ENCODE measurements at regions not wholly inside any gene's neighbourhood (a gene's known extent, or its start where the extent isn't known, plus 50 kb on each side); places are given as distances from the start of the nearest gene placed in this dataset.

DNA sequence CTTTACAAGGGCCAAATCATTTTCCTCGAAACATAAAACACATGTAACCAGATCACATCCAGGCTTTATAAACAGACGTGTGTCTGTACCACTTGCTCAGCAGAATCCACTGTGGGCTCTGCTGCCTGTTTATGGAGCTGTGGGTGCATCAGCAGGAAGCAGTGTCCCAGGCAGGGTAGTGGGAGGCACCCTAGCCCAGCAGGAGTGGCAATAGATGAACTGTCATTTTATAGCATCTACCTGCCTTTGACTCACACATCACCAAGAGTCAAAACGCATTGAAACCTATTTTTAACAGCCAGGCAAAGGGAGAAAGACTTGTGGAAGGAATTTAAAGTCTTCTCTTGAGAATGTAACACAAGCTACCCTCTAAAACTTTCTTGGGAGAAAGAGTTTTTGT is 169.1 kb upstream of the TENM3 start:
- no peak overlapping the region for H3K4me2 ChIP-seq (ENCODE audit: insufficient read depth, low read length)
- no peak overlapping the region for H3K27ac ChIP-seq (ENCODE audit: low read length)
- ATAC-seq (ENCODE audit: insufficient read depth, low read depth) (no peak), DNase-seq (no peak)
- H3K27me3 ChIP-seq (ENCODE audit: insufficient read depth, low read length, poor library complexity), result no peaks in the 10 kb centered on the region
- no peaks in the 10 kb centered on the region for H3K9me3 ChIP-seq (ENCODE audit: insufficient read depth, low read length, severe bottlenecking)
- H3K4me1 ChIP-seq (ENCODE audit: insufficient read depth, low read length), result no peaks in the 10 kb centered on the region
- TF ChIP-seq EZH2 (IDR thresholded peaks at IDR 0.05; ENCODE audit: borderline replicate concordance, low read depth, low read length, severe bottlenecking), result no peak
- TF ChIP-seq, protein P1, sequence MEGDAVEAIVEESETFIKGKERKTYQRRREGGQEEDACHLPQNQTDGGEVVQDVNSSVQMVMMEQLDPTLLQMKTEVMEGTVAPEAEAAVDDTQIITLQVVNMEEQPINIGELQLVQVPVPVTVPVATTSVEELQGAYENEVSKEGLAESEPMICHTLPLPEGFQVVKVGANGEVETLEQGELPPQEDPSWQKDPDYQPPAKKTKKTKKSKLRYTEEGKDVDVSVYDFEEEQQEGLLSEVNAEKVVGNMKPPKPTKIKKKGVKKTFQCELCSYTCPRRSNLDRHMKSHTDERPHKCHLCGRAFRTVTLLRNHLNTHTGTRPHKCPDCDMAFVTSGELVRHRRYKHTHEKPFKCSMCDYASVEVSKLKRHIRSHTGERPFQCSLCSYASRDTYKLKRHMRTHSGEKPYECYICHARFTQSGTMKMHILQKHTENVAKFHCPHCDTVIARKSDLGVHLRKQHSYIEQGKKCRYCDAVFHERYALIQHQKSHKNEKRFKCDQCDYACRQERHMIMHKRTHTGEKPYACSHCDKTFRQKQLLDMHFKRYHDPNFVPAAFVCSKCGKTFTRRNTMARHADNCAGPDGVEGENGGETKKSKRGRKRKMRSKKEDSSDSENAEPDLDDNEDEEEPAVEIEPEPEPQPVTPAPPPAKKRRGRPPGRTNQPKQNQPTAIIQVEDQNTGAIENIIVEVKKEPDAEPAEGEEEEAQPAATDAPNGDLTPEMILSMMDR (IDR thresholded peaks at IDR 0.05; ENCODE audit: borderline replicate concordance, extremely low read depth, low read length, poor library complexity, severe bottlenecking), result no peak
- no peak overlapping the region for H2AFZ ChIP-seq (ENCODE audit: low read depth, low read length)
- no peaks in the 10 kb centered on the region for H4K20me1 ChIP-seq (ENCODE audit: insufficient read depth, low read length)
- no peak overlapping the region for H3K4me3 ChIP-seq (ENCODE audit: low read depth in 1 of 2, low read length in 2 of 2)
- no peak overlapping the region for H3K9ac ChIP-seq (ENCODE audit: low read depth, low read length)
- H3K36me3 ChIP-seq (ENCODE audit: insufficient read depth, low read length), result no peaks in the 10 kb centered on the region
- no peaks in the 10 kb centered on the region for H3K79me2 ChIP-seq (ENCODE audit: insufficient read depth, low read length)

GRCh38 chr4:182074810-182075209 is 168.4 kb upstream of the TENM3 start:
- Histone ChIP-seq H3K4me2 (ENCODE audit: insufficient read depth, low read length) (no peak overlapping the region), H3K9me3 (ENCODE audit: insufficient read depth, low read length, severe bottlenecking) (peaks cover 2% of the 10 kb centered on the region), H4K20me1 (ENCODE audit: insufficient read depth, low read length) (no peaks in the 10 kb centered on the region), H3K36me3 (ENCODE audit: insufficient read depth, low read length) (no peaks in the 10 kb centered on the region), H3K9ac (ENCODE audit: low read depth, low read length) (no peak overlapping the region), H3K27ac (ENCODE audit: low read length) (no peak overlapping the region), H2AFZ (ENCODE audit: low read depth, low read length) (no peak overlapping the region), H3K27me3 (ENCODE audit: insufficient read depth, low read length, poor library complexity) (no peaks in the 10 kb centered on the region), H3K4me3 (ENCODE audit: low read depth in 1 of 2, low read length in 2 of 2) (no peak overlapping the region), H3K4me1 (ENCODE audit: insufficient read depth, low read length) (no peaks in the 10 kb centered on the region), H3K79me2 (ENCODE audit: insufficient read depth, low read length) (no peaks in the 10 kb centered on the region)
- ATAC-seq (ENCODE audit: insufficient read depth, low read depth), result no peak
- no peak for TF ChIP-seq EZH2 (IDR thresholded peaks at IDR 0.05; ENCODE audit: borderline replicate concordance, low read depth, low read length, severe bottlenecking)
- TF ChIP-seq, protein P1 (IDR thresholded peaks at IDR 0.05; ENCODE audit: borderline replicate concordance, extremely low read depth, low read length, poor library complexity, severe bottlenecking), result no peak
- DNase-seq, result no peak

DNA sequence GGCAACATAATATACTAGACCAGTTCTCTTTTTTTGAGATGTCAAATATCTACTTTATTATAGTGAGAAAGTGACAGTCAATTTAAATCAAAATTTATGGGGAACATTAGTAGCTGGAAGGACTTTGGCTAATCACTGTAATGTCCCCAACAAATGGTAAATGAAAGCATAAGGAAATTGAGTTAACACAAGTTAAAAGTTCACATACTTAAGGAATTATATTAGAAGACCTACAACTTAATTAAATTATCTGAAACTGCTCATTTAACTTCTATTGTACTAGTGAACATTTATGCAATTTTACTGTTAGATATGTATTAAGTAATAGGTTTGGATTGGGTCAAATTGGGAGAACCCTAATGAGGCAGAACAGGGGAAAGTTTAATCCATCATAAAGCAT is 160.3 kb upstream of the TENM3 start:
- Histone ChIP-seq H3K4me2 (ENCODE audit: insufficient read depth, low read length) (no peak overlapping the region), H3K9ac (ENCODE audit: low read depth, low read length) (no peak overlapping the region), H3K9me3 (ENCODE audit: insufficient read depth, low read length, severe bottlenecking) (peaks cover 5% of the 10 kb centered on the region), H3K4me1 (ENCODE audit: insufficient read depth, low read length) (no peaks in the 10 kb centered on the region), H3K36me3 (ENCODE audit: insufficient read depth, low read length) (no peaks in the 10 kb centered on the region), H4K20me1 (ENCODE audit: insufficient read depth, low read length) (no peaks in the 10 kb centered on the region), H2AFZ (ENCODE audit: low read depth, low read length) (no peak overlapping the region), H3K27me3 (ENCODE audit: insufficient read depth, low read length, poor library complexity) (no peaks in the 10 kb centered on the region), H3K4me3 (ENCODE audit: low read depth in 1 of 2, low read length in 2 of 2) (no peak overlapping the region), H3K27ac (ENCODE audit: low read length) (no peak overlapping the region), H3K79me2 (ENCODE audit: insufficient read depth, low read length) (no peaks in the 10 kb centered on the region)
- ATAC-seq (ENCODE audit: insufficient read depth, low read depth), result no peak
- TF ChIP-seq, protein P1 (IDR thresholded peaks at IDR 0.05; ENCODE audit: borderline replicate concordance, extremely low read depth, low read length, poor library complexity, severe bottlenecking), result no peak
- no peak for TF ChIP-seq EZH2 (IDR thresholded peaks at IDR 0.05; ENCODE audit: borderline replicate concordance, low read depth, low read length, severe bottlenecking)
- DNase-seq, result no peak
